ENCODE measurements at regions not wholly inside any gene's neighbourhood (a gene's known extent, or its start where the extent isn't known, plus 50 kb on each side); places are given as distances from the start of the nearest gene placed in this dataset.

- Histone ChIP-seq H3K4me1 (ENCODE audit: insufficient read depth, low read length, poor library complexity, severe bottlenecking) (no peaks in the 10 kb centered on the region), H3K4me2 (ENCODE audit: low read depth, low read length, poor library complexity, severe bottlenecking) (no peak overlapping the region), H2AFZ (ENCODE audit: low read length) (no peak overlapping the region), H3K4me3 (ENCODE audit: low read length, poor library complexity, severe bottlenecking) (no peak overlapping the region), H4K20me1 (ENCODE audit: insufficient read depth, low read length, poor library complexity, severe bottlenecking) (no peaks in the 10 kb centered on the region), H3F3A (ENCODE audit: low read depth) (no peaks in the 10 kb centered on the region), H3K9me3 (ENCODE audit: insufficient read depth, low read depth, low read length) (no peaks in the 10 kb centered on the region), H3K9ac (ENCODE audit: low read depth, low read length, poor library complexity, severe bottlenecking) (no peak overlapping the region), H3K79me2 (ENCODE audit: insufficient read depth, low read length) (no peaks in the 10 kb centered on the region), H3K27me3 (ENCODE audit: insufficient read depth, low read length, poor library complexity, severe bottlenecking) (no peaks in the 10 kb centered on the region), H3K9me2 (replicated peaks; ENCODE audit: low read depth, low read length) (no peaks in the 10 kb centered on the region), H3K36me3 (ENCODE audit: insufficient read depth, low read length) (no peaks in the 10 kb centered on the region)
- no peak for TF ChIP-seq CTCF (conservative IDR thresholded peaks at IDR 0.05; ENCODE audit: low read length)
- TF ChIP-seq EZH2phosphoT487 (IDR thresholded peaks at IDR 0.05; ENCODE audit: borderline replicate concordance) = no peak
Observed at GRCh38 chr17:70609566-70609965, 440.2 kb downstream of the KCNJ2 start.

- H3K9me2 ChIP-seq (replicated peaks; ENCODE audit: low read depth, low read length) = no peaks in the 10 kb centered on the region
- H3K4me2 ChIP-seq (ENCODE audit: low read depth, low read length, poor library complexity, severe bottlenecking) = no peak overlapping the region
- no peaks in the 10 kb centered on the region for H3F3A ChIP-seq (ENCODE audit: low read depth)
- no peak overlapping the region for H2AFZ ChIP-seq (ENCODE audit: low read length)
- H4K20me1 ChIP-seq (ENCODE audit: insufficient read depth, low read length, poor library complexity, severe bottlenecking) = no peaks in the 10 kb centered on the region
- no peaks in the 10 kb centered on the region for H3K27me3 ChIP-seq (ENCODE audit: insufficient read depth, low read length, poor library complexity, severe bottlenecking)
- H3K4me3 ChIP-seq (ENCODE audit: low read length, poor library complexity, severe bottlenecking) = no peak overlapping the region
- no peak overlapping the region for H3K9ac ChIP-seq (ENCODE audit: low read depth, low read length, poor library complexity, severe bottlenecking)
- no peak for TF ChIP-seq CTCF (conservative IDR thresholded peaks at IDR 0.05; ENCODE audit: low read length)
- no peak for TF ChIP-seq EZH2phosphoT487 (IDR thresholded peaks at IDR 0.05; ENCODE audit: borderline replicate concordance)
- no peaks in the 10 kb centered on the region for H3K9me3 ChIP-seq (ENCODE audit: insufficient read depth, low read depth, low read length)
- no peaks in the 10 kb centered on the region for H3K36me3 ChIP-seq (ENCODE audit: insufficient read depth, low read length)
- no peaks in the 10 kb centered on the region for H3K4me1 ChIP-seq (ENCODE audit: insufficient read depth, low read length, poor library complexity, severe bottlenecking)
- H3K79me2 ChIP-seq (ENCODE audit: insufficient read depth, low read length) = no peaks in the 10 kb centered on the region
Observed at GRCh38 chr17:70610161-70610560, 440.8 kb downstream of the KCNJ2 start.

- no peaks in the 10 kb centered on the region for H3K4me1 ChIP-seq (ENCODE audit: insufficient read depth, low read length, poor library complexity, severe bottlenecking)
- H3K27me3 ChIP-seq (ENCODE audit: insufficient read depth, low read length, poor library complexity, severe bottlenecking) = no peaks in the 10 kb centered on the region
- H3K36me3 ChIP-seq (ENCODE audit: insufficient read depth, low read length) = no peaks in the 10 kb centered on the region
- no peaks in the 10 kb centered on the region for H3K79me2 ChIP-seq (ENCODE audit: insufficient read depth, low read length)
- H4K20me1 ChIP-seq (ENCODE audit: insufficient read depth, low read length, poor library complexity, severe bottlenecking) = no peaks in the 10 kb centered on the region
- H3K9ac ChIP-seq (ENCODE audit: low read depth, low read length, poor library complexity, severe bottlenecking) = no peak overlapping the region
- no peaks in the 10 kb centered on the region for H3F3A ChIP-seq (ENCODE audit: low read depth)
- no peak overlapping the region for H2AFZ ChIP-seq (ENCODE audit: low read length)
- no peaks in the 10 kb centered on the region for H3K9me2 ChIP-seq (replicated peaks; ENCODE audit: low read depth, low read length)
- H3K4me3 ChIP-seq (ENCODE audit: low read length, poor library complexity, severe bottlenecking) = no peak overlapping the region
- TF ChIP-seq CTCF (conservative IDR thresholded peaks at IDR 0.05; ENCODE audit: low read length) (no peak), EZH2phosphoT487 (IDR thresholded peaks at IDR 0.05; ENCODE audit: borderline replicate concordance) (no peak)
- no peak overlapping the region for H3K4me2 ChIP-seq (ENCODE audit: low read depth, low read length, poor library complexity, severe bottlenecking)
- no peaks in the 10 kb centered on the region for H3K9me3 ChIP-seq (ENCODE audit: insufficient read depth, low read depth, low read length)
Observed at GRCh38 chr17:70613681-70614080, 444.3 kb downstream of the KCNJ2 start.

Data from Loucy (cell line).